ENCODE measurements at regions not wholly inside any gene's neighbourhood (a gene's known extent, or its start where the extent isn't known, plus 50 kb on each side); places are given as distances from the start of the nearest gene placed in this dataset.

DNA sequence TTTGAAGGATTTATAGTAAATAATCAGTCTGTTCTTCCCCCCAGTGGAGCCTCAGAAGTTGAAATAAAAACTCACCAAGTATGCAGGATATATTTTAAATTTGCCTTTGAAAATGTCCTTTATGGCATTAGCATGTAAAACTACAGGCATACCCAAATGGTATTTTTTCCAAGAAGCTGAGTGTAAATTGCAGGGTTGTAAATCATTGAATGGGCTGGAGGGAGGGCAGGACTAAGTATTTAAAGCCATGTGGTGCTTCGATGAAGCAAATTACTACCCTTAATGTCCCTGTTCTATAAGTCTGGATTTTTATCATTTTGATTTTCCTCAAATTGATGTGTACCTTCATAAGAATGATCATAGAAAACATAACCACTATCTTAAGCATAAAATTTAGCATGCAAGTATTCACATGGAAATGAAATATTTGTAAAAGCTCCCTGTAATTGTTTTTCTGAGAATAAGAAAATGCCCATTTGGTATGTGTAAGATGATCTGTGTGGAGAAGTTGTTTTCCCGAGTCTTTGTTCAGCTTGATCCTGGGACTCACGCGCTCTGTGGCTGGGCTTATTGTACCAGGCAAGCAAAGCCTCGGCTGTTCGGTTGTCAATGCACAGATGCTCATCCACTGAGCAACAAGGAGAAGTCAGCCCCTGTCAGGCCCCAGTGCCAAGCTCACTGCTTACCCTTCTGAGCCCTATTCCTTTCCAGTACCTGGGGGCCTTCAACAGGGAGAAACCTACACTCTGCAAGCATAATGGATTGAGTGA lies 66.7 kb downstream of the CD164 start:
- no peak for DNase-seq (ENCODE audit: low read depth, low spot score)

DNA sequence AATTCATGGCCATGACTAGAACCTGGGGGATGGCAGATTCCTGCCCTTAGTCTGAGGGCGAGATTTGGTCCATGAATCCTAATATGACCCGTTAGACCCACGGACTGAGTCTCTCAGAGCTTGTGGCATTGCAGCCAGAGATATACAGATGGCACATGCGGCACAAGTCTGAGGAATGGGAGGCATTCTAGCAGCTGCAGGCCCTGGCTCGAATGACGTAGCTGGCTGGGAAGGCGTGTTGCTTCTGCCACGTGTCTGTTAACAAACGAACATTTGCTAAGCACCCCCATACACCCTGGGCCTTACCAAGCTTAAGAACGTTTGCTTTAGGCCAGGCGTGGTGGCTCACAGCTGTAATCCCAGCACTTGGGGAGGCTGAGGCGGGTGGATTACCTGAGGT lies 68.0 kb downstream of the CD164 start:
- DNase-seq (ENCODE audit: low read depth, low spot score), result no peak

DNA sequence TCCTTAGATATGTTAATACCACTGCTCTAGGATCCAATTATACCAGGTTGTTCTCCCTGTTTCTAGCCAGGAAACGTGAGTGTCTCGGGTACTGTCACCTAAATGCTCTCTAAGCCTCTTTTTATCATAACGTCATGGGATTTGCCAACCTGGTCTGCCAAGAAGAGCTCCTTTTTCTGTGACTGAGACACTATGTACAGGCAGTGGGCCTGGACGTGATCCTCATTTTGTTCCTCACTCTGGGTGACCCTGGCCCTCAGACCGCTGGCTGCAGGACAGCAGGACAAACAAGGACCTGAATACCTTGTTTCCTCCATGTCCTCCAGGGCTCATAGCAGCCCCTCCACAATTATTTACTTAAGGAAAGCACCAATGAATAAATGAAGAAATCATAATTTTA lies 69.1 kb downstream of the CD164 start:
- no peak for DNase-seq (ENCODE audit: low read depth, low spot score)

DNA sequence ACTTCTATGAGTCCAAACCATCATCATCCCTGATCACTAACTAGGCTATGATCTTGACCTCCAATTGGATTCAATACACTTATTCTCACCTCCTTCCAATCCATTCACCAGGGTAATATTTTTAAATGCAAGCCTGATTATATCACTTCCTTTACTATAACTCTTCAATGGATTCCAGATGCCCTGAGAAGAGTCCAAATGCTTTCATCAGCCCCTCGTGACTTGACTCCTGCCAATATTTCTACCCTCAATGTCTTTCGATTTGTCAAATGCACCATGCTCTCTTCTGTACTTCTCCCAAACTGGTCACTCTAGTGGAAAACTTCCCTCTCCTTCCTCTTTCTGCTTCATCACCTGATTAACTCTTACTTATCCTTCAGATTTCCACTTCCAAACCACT lies 70.8 kb downstream of the CD164 start:
- DNase-seq (ENCODE audit: low read depth, low spot score), result no peak

DNA sequence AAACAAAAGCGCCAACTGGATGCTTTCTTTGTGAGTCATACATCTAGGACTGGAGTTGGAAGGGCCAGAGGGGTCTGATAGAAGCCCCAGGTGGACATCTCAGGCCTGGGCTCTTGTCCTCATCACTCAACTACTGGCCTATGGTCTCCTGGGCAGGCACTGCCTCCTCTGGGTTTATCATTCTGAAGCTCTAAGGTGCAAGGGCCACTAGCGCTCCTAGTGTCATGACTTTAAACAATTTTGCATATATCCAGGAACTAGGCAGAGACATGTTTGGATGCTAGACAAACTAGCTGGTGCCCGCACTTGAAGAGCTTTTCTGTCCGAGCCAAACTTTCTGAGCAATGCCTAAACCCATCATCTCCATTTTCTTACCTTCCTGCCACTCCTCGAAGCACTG lies 72.3 kb downstream of the CD164 start:
- no peak for DNase-seq (ENCODE audit: low read depth, low spot score)

DNA sequence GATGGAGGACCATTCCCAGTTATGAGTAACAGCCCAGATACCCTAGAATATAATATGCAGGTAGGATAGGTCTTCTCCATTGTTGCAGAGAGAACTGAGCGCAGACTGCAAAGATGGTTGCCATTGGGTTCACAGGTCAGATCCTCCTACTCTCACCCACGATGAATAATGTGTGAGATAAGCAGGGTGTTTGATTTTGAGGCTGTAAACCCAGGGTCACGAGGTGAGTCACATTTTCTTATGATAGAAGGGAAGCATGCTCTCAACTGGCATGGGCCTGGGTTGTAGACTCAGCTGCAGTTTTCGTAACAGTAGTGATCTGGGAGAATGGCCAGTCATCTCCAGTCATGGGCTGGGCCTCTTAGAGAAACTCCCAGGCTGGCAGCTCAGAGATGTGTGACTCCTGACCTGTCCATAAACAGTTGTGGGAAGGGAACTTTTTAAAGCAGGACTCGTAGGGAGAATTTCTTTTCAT lies 74.2 kb downstream of the CD164 start:
- no peak for DNase-seq (ENCODE audit: low read depth, low spot score)

DNA sequence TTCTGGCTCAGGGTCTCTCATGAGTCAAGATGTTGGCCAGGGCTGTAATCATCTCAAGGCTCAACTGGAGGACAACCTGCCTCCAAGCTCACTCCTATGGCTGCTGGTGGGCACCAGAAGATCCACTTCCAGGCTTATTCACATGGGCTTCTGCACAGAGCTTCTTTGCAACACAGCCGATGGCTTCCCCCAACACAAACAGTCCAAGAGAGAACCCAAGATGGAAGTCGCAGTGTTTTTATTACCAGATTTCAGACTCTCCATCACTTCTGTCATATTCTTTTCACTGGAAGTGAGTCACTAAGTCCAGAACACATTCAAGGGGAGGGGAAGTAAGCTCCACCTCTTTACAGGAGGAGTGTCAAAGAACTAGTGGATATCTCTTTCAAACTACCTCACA lies 75.5 kb downstream of the CD164 start:
- DNase-seq (ENCODE audit: low read depth, low spot score), result no peak

DNA sequence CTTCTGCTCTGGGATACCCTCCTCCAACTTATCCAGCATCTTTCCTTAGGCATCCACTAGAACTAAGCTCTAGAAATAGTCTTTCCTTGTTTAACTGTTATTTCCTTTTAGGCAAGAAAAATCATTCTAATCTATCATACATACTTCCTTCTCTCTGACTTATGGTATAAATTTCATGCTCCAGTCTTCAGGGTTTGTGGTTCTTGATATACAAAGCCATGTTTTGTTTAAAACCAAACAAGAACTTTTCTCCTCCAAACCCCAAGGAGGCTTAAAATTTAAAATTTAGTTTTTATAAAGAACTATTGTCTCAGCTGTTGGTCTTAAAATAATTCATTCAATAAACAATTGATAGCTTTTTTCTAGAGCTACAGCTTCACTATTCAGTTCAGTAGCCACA lies 77.2 kb downstream of the CD164 start:
- no peak for DNase-seq (ENCODE audit: low read depth, low spot score)

DNA sequence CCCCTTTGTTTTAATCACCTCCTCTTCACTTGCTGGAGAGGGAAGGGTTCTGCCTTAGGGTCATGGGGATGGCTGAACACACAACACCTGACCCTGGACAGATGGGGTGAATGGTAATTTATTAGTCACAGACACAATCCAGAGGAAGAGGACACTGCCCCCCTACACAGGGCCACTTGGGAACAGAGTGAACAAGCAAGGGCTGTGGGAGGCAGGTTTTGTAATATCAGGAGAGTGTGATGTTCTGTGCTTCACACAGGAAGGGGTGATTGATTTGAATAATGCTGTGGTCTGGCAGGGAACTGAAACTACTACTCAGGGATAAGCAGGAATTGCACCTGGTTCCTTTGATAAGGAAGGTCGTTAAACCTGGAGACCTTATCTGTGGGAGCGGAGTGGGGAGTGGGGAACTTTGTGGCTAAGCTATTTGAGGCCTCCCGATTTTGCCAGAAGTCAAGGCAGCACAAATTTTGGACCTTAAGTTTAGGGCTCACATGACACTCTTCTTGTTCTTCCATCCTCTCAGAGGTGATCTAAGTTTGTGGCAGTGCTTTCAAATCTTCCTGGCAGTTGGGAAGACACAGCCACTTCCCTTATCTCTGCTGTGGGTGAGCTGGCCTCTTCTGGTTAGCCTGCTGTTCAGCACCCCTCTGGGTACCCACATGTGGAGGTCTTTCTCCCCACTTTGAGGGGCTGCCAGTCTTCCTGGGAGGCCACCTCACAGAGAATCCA lies 77.8 kb downstream of the CD164 start:
- no peak for DNase-seq (ENCODE audit: low read depth, low spot score)

DNA sequence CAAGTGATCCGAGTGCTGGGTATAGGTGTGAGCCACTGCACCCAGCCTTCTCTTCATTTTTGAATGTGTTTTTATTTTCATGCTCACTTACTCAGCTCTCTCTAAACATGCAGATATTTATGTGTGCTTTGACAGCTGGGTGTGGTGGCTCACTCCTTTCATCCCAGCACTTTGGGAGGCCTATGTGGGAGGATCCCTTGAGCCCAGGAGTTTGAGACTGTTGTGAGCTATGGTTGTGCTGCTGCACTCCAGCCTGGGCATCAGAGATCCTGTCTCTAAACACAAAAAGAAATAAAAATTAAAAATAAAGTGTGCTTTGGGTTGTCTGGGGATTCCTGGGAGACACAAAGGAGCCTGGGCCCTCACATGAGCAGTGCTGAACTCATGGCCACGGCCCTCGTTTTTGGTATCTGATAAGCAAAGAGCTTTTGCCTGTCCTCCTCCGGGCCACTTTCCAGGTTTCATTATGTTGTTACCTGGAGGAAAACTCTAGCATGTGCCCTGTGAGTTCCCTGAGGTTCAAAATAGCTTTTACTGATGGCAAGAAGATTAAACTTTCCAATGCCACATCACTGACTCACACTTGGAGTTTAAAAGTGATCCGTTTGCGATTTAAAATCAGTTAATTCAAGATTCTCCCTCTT lies 78.5 kb downstream of the CD164 start:
- no peak for DNase-seq (ENCODE audit: low read depth, low spot score)

DNA sequence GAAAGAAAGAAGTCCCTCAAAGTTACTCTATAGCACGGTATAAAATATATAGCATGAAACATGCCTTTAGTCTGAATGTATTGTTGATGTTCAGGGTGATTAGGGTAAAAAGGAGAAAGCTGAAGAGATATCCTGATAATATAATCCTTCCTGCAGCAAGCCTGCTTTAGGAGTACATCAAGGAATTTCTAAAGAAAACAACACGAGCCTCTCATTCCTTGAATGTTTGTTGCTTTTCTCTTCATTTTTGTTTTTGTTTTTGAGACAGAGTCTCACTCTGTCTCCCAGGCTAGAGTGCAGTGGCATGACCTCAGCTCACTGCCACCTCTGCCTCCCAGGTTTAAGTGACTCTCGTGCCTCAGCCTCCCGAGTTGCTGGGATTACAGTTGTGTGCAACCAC lies 79.1 kb downstream of the CD164 start:
- no peak for DNase-seq (ENCODE audit: low read depth, low spot score)

DNA sequence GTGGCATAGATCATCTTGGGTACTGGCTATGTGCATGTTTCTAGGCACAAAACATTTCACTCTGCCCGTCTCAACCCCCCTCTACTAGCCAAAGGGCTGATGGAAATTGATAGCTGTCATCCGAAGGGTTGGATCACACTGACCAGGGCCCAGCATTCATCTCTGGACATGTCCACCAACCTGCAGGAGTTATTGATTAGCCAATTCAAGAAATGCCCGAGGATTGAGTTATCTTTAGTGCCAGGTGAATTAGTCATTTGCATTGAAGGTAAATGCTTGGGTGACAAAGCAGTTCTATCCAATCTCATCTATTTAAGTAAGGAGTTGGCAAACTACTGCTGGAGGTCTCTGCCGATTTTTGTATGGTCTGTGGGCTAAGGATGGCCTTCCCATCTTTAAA lies 80.1 kb downstream of the CD164 start:
- DNase-seq (ENCODE audit: low read depth, low spot score), result no peak

DNA sequence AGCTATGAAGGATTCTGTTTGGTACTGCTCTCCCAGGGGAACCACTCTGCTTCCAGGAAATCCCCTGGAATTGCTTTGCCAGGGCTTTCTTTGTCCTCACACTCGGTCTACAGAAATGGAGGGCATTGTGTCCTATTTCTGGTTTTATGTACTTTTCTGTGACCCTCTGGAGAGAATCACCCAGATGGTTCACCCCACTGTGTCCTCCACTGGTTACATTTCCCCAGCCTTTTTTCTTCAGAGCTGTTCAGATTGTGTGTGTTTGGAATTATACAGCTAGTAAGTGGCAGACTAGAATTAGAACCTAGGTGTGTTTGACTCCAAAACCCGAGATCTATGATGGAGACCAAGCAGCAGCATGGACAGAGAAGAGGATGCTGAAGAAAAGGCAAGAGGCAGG lies 80.8 kb downstream of the CD164 start:
- DNase-seq (ENCODE audit: low read depth, low spot score), result no peak

DNA sequence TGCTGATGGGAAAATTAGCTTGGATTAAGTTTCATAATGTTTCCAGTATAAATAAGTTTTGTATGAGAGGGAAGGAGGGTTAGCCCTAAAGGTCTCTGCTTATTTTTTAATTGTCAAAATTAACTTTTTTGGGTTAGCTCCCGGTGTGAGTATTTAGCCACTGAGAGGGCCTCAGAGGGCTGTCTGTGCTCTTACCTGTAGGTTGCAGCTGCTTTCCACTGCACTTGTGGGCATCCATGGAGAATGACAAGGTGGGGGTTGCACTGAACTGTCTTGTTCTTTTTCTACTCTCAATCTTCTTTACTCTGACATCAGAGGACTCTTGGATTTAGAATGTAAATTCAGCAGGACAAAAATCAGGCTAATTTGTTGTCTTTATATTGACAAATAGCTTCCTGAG lies 81.4 kb downstream of the CD164 start:
- DNase-seq (ENCODE audit: low read depth, low spot score), result no peak

DNA sequence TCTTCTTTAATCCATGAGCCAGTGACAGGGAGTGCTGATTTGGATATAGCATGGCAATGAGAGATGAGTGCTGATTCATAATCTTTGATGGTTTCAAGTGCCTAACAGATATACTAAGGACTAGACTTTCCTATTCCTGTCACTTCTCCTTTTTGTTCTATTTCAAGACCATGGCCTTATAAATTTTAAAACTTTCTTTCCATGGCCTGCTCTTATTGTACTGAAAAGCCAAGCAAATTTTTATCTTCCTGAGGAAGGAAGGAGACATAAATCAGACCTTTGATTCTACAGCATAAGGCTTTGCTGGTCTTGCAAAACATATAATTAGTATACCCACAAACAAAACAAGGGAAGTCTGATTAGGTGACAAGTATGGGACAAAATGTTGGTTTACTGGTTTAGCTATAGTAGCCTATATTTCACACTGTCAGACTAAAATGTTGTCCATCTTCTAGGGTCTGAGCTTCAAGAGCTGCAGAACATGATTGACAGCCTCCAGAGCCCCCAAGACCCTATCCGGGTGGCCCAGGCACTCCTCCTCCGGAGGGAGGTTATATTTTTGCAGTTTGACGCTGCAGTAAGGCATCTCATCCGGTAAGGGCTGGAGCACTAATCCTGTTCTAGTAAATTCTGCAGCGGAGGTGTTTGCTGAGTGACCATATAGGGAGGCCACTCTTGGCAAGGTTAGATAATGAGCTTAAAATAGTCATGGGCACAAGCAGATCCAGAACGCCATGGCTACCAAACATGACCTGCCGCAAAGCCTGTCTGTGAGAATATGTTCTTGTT lies 82.3 kb downstream of the CD164 start:
- DNase-seq (ENCODE audit: low read depth, low spot score), result no peak

DNA sequence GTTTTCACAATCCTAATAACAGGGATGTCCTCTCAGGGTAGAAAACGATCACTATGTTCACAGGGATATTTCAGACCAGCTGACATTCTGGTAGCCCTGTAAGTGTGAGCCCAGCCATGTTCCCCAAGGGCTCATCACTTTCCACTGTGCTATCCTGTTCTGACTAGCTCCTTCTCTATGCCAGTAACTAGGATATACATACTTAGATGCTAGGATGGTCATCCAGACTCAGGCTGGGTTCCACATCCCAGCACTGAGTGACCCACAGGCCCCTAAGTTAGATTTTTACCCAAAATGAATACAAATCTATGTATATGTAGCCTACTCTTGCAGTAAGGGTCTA lies 83.0 kb downstream of the CD164 start:
- DNase-seq (ENCODE audit: low read depth, low spot score), result no peak

DNA sequence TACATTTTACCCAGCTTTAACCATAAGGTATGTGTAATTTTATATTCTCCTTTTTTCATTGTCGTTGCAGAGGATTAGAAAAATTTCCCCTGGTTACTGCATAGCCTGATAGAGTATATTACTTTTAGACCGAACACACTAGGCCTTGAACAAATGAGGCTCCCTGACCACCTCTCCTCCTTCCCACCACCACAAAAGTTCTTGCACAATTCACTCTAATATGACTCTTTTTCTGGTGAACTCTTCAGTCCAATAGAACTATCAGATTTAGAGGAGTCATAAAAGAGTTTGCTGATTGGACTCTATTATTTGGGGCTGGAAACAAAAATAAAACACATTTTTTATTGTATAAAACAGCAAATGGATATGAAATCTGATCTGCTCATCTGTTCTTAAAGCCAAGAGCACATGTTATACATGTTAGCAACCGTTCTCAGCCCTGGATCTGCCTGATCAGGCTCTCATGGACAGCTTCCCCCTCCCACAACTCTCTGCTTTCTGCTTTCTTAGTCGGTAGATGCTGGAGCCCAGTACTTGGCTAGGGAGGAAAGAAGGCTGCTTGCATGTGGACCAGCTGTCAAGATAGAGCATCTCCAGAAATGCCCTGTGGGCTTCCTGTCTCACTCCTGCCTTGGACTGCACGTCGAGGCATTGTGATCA lies 83.5 kb downstream of the CD164 start:
- no peak for DNase-seq (ENCODE audit: low read depth, low spot score)

DNA sequence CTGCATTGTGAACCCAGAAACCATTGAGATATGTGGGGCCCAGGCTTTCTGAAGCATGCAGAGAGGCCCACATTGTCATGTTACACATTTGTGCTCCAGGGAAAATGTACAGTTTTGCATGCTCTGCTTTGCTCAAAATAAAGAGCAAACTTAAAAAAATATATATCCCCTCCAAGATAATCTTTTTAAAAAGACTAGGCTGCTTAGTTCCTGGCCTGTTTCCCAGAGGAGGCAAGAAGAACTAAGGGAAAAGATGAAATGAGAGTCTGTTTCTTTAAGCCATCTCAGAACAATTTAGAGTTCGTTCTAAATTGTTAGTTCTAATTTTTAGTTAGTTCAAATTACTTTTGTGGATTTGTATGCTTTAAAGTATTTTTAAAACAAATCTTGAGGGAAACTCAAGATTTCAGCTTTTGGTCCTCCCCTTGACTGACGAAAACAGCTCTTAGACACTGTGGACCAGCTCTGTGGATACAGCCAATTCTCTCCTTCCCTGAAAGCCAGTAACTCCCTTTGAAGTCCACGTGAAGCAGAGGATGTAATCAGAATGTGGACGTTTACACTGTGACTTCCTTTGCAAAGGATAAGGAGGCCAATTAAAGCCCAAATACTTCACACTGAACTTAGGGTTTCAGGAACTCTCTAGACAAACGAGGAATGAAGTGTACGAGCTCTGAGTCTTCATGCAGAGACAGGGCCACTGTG lies 84.7 kb downstream of the CD164 start:
- no peak for DNase-seq (ENCODE audit: low read depth, low spot score)

DNA sequence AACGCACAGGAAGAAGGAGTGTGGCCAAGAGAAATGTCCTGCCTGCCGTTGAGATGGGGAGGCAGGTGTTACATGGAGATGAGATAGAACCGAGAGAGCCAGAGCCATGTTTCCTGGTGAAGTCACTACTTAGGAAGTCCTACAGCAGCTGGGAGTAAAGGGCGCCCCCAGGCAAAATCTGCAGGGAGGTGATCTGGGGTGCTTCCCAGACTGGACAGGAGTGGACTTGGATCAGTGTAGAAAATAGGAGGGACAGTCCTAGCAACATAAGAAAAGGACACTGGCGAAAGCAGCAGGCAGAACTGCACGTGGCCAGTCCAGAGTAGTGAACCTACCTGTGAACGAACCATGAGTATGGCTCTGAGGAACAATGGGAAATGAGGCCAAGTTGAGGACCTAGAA lies 85.3 kb downstream of the CD164 start:
- no peak for DNase-seq (ENCODE audit: low read depth, low spot score)

DNA sequence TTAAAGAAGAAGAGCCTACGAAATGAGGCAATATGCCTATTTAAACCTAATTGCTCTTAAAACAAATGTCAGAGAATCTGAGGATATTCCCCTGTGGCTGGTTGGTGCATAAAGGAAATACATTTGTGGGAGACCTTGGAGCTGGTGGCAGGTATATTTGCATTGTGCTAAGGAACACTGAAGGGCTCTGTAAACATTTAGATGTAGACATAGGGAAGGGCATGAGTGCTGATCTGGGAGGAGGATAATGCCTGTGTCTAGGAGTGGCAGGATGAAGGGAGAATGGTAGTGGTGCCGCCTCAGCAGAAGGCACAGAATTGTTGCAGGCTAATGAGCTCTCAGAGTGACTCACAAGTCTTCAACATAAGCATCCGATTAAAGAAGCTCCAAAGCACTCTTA lies 85.8 kb downstream of the CD164 start:
- no peak for DNase-seq (ENCODE audit: low read depth, low spot score)

DNA sequence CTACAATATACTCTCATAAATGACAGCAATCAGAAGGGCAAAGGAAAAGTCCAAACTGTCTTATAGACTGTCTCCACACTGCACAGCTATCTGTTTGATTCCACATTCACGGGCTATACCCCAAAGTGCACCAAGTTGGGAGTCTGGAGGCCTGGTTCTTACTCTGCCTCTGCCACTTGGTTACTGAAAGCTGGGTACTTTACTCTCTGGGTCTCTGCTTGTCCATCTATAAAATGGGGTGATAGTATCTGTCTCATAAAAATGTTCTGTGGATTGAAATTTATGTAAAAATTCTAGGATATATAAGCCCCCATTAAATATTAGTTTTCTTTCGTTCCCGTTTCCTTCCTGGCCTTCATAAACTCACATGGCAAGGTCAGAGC lies 86.5 kb downstream of the CD164 start:
- no peak for DNase-seq (ENCODE audit: low read depth, low spot score)

Data from brain pericyte (primary cell).